ENCODE measurements at regions not wholly inside any gene's neighbourhood (a gene's known extent, or its start where the extent isn't known, plus 50 kb on each side); places are given as distances from the start of the nearest gene placed in this dataset.

GRCh38 chr2:5474716-5475115 is 217.5 kb upstream of the SOX11 start:
- TF ChIP-seq CTCF (tag by site-specific recombination; IDR thresholded peaks at IDR 0.05): no peak
- no peak for TF ChIP-seq ZNF311 (tag by site-specific recombination; IDR thresholded peaks at IDR 0.05; ENCODE audit: borderline replicate concordance)
- no peak for TF ChIP-seq ZNF302 (tag by site-specific recombination; IDR thresholded peaks at IDR 0.05; ENCODE audit: low read depth)
- TF ChIP-seq ZBTB10 (tag by site-specific recombination; IDR thresholded peaks at IDR 0.05): no peak
- no peak for TF ChIP-seq IKZF3 (tag by site-specific recombination; IDR thresholded peaks at IDR 0.05)
- no peak for TF ChIP-seq ZBTB20 (tag by site-specific recombination; IDR thresholded peaks at IDR 0.05)
- no peak for TF ChIP-seq ZNF513 (tag by site-specific recombination; IDR thresholded peaks at IDR 0.05)
- no peak for TF ChIP-seq ELK4 (IDR thresholded peaks at IDR 0.05; ENCODE audit: borderline replicate concordance, low read depth, low read length)
- no peak for TF ChIP-seq ZNF221 (tag by site-specific recombination; IDR thresholded peaks at IDR 0.05; ENCODE audit: borderline replicate concordance)
- no peak for TF ChIP-seq YY1 (tag by site-specific recombination; IDR thresholded peaks at IDR 0.05)
- TF ChIP-seq ZNF423 (tag by site-specific recombination; IDR thresholded peaks at IDR 0.05): no peak
- TF ChIP-seq ZNF132 (tag by site-specific recombination; IDR thresholded peaks at IDR 0.05; ENCODE audit: borderline replicate concordance): no peak
- TF ChIP-seq ZBTB7A (tag by site-specific recombination; IDR thresholded peaks at IDR 0.05; ENCODE audit: low read depth): no peak
- no peak for TF ChIP-seq ZNF146 (tag by site-specific recombination; IDR thresholded peaks at IDR 0.05)
